ENCODE measurements at regions not wholly inside any gene's neighbourhood (a gene's known extent, or its start where the extent isn't known, plus 50 kb on each side); places are given as distances from the start of the nearest gene placed in this dataset.

DNA sequence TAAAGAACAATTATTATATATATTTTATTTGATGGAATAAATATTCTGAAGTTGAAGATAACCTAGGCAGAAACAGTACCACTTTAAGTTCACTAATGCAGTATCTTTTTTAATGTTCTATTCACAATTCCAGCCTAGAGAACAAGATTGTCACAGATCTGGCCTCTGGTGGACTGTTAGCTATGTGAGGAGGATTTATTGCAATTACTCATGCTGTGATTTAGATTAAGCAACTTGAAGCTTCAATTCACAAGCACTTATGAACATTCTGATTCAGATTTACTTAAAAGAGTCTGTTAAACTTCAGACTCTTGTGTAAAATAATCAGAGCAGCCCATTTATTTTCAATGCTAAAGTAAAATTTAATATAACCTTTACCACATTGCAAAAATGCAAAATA lies 1489.8 kb downstream of the STIM2 start:
- TF ChIP-seq CTCF (IDR thresholded peaks at IDR 0.05) (no peak), POLR2A (IDR thresholded peaks at IDR 0.05) (no peak), EP300 (IDR thresholded peaks at IDR 0.05) (no peak)

Measured in tibial nerve (tissue), 4 donors.